ENCODE measurements at regions not wholly inside any gene's neighbourhood (a gene's known extent, or its start where the extent isn't known, plus 50 kb on each side); places are given as distances from the start of the nearest gene placed in this dataset.
"Not testable (repeated sequence)": the region's sequence is repeated elsewhere in the genome, so short reads cannot be mapped to it uniquely, and the experiment has no call there.

DNA sequence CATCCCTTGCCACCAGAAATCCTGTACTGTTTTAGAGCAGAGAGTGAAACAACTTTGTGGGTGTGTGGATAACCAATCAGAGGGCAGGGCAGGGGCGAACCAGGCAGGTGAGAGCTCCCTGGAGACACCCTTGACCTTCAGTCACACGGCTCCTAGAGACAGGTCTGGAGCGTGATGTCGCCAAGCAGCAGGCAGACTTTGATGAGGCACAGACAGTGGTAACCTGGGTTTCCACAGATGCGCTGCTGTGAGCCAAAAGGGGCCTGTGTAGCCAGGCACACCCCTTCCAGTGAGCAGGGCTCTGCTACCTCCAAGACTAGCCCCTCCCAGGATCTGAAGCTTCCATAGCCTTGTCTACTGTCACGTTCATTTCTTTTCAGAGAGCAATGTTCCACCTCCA, 317.8 kb upstream of the ADCY2 start:
- DNase-seq (ENCODE audit: low read depth in 2 of 2, low spot score in 1 of 2), result no peak

DNA sequence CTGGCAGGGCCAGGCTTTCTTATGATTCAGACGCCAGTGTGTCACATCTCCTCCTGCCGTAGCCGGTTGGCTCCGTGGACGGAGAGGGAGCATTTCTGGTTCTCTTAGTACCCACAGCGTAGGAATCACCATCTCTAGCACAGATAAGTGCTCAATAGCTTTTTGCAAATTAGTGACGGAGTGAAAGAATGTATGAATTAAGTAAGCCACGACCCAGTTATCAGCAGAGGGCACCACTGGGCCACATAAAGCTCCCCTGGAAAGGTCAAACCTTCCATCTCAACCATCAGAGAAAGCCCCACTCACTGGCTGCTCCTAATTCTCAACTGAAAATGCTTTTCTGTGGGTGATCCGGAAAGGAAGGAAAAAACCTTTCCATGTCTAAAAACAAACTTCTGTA, 317.0 kb upstream of the ADCY2 start:
- no peak for DNase-seq (ENCODE audit: low read depth in 2 of 2, low spot score in 1 of 2)

DNA sequence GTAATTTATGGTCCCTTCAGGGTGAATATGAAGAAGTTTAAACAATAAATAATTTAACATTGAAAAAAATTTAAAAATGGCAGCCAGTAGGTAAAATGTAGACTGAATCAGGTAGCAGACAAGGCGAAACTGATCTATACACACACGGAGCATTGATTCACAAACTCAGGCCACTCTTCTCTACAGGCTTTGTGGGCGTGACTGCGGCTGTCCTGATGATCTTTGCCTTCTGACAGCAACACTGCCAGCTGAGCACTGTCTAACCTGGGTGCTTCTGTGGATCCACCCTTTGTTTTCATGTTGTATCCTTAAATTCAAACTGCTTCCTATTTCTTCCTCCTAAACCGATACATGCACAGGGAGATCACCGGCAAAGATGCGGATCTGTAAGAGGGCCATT, 315.4 kb upstream of the ADCY2 start:
- no peak for DNase-seq (ENCODE audit: low read depth in 2 of 2, low spot score in 1 of 2)

DNA sequence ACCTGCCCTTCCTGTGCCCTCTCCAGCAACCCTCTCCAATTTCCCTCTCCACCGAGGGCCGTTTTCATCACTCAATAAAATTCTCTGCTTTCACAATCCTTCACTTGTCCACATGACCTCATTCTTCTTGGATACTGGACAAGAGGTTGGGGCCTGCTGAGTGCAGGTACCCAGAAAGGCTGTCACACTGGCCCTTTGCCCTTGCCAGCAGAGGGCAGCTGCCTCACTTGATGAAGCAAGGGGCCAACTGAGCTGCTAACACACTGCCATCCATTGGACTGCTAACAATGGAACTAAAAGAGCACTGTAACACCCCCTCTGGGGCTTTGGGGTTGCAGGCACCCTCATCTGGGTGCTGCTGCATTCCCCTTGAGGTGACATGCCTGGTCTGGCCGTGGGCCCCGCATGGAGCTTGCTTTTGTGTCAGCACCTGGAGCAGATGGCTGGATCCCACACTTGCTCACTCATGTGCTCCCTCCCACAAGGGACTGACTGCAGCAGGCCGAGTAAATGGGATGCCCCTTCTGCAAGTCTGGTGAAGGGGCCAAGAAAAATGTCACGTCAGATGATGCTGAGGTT, 308.1 kb upstream of the ADCY2 start:
- no peak for DNase-seq (ENCODE audit: low read depth in 2 of 2, low spot score in 1 of 2)

DNA sequence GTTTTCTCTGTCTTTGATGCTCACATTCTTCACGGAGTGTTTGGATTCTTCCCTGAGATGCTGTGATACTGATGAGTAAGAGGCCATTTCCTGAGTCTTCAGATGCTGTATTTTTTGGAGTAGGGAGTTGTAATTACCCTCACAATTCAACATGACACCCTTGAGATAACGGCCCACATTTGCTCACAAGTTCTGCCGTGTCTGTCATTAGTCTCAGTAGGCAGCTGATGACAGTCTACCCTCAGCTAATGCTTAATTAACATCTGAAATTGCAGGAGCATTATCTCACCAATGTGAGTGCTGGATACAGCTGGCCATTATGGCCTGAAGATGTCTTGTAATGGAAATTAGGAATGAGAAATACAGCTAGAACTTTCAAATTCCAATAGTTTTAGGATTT, 307.1 kb upstream of the ADCY2 start:
- no peak for DNase-seq (ENCODE audit: low read depth in 2 of 2, low spot score in 1 of 2)

DNA sequence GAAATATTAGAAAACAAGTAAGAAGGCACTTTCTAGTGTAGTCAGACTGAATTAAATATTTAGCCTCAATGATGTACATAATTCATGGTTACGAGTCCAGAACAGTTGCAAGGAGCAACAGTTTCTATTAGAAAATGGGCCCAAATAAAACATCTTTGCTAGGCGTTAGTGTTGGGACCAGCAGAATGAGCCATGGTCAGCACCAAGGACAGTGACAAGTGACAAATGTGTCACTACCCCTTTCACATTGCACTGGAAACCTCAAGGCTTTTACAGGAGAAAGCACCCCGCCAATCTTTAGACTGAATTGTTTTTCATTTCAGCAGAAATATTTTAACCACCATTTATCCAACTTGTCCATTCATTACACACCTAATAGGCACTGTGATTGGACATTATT, 301.3 kb upstream of the ADCY2 start:
- no peak for DNase-seq (ENCODE audit: low read depth in 2 of 2, low spot score in 1 of 2)

DNA sequence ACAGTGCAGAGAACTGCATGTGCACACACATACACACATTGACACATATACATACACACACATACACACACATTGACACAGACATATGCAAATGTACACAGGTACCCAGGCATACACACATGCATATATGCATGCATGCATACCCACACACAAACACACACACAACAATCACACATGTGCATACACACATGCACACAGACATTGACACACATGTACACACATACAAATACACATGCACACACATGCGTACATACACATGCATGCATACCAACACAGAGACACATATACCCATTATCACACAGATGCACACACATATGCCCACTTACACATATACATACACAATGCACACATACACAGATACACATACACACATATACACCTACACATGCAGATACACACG, 299.6 kb upstream of the ADCY2 start:
- DNase-seq (ENCODE audit: low read depth in 2 of 2, low spot score in 1 of 2), result no peak

DNA sequence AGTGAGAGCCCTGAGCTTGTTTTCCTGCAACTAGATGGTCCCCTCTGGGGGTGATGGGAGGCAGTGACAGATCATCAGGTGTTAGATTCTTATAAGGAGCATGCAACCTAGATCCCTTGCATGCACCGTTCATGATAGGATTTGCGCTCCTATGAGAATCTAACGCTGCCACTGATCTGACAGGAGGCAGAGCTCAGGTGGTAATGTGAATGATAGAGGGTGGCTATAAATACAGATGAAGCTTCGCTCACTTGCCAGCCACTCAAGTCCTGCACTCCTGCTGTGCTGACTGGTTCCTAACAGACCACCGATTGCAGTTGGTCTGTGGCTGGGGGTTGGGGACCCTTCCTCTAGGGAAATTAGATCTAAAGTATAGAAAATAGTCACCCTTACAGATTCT, 290.6 kb upstream of the ADCY2 start:
- no peak for DNase-seq (ENCODE audit: low read depth in 2 of 2, low spot score in 1 of 2)

DNA sequence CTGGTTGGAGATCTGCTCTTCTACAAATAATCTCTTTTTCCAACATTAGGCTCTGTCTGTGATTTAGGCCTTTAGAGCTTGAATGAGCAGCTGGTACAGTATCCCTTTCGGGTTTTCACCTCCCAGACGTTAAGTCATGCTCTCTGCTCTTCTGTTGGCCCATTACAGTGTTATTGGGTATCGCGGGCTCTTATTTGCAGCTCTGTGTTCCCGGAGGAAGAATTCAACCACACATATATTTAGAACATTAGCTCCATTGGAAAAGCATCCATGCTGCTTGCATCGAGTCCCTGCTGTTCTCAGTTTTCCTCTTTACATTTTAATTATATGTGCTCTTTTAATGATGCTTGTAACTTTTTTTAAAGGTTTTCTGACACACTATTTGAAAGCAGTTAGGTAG, 278.0 kb upstream of the ADCY2 start:
- no peak for DNase-seq (ENCODE audit: low read depth in 2 of 2, low spot score in 1 of 2)

DNA sequence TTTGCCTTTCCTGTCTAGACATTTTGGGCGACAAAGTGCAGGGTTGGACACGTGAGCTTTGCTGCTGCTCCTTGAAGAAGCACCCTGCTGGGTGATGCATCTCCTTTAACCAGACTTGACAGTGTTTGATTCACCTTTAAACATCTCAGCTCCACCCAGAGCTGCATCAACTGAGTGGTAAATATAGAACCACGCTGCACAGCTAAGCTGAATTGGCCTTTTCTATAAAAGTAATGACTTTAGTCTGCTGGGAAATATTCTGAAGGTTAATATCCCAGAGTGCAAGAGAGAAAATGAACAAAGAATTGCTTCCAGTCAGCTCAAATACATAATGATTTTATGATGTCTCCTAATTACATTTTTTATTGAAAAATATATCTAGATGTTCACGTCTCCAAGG, 264.3 kb upstream of the ADCY2 start:
- no peak for DNase-seq (ENCODE audit: low read depth in 2 of 2, low spot score in 1 of 2)

DNA sequence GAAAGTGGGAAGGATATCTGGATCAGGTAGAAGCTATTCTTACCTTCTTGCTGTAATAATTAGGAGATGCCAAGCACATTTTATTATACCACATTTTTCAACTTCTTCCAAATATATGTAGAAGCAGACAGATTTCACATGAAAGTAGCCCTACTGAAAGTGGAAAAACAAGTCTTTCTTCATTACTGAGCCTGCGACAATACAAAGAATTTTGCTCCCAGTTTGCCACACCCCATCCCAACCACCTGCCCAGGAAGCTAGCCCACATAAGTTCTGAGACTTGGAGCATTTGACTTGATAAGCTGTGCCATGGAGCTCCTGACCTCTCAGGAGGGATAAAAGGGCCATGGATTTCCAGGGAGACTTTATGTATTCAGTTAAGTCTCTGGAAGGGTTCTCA, 249.1 kb upstream of the ADCY2 start:
- DNase-seq (ENCODE audit: low read depth in 2 of 2, low spot score in 1 of 2), result no peak

DNA sequence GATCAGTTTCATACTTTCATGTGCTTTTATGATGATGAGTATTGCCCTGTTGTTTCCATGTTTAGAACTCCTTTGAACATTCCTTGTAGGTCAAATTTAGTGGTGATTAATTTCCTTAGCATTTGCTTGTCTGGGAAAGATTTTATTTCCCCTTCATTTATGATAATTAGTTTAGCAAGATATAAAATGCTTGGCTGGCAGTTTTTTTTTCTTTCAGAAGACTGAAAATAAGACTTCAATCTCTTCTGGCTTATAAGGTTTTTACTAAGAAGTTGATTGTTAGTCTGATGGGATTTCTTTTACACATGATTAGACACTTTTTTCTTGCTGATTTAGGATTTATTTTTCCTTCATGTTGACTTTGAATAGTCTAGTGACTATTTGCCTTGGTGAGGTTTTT, 238.9 kb upstream of the ADCY2 start:
- no peak for DNase-seq (ENCODE audit: low read depth in 2 of 2, low spot score in 1 of 2)

DNA sequence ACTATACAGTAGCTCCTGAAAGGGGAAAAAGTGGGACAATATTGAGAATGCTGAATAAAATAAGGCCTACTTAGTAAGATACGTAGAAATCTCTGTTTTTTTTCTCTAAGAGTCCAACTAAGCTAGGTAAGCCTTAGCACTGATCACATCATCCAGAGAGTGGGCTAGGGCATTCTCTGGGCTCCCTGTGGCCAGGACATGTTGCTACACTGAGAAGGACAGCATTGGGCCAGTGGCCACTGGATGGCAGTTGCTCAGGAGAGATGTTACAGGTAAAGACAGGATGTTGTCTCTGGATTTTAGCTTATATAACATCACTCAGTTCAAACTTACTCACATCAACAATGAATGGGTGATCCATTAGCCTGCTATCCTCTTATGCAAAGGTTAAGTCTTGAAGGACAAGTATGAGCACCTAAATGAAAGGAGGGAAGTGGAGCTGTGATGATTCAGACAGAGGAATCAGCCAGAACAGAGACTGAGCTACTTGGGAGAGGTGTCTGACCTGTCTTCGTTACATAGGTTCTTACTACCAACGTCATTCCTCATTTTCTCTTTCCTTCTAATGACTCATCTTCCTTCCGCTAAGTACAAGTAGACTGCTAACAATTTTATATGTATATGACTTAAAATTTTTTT, 226.6 kb upstream of the ADCY2 start:
- no peak for DNase-seq (ENCODE audit: low read depth in 2 of 2, low spot score in 1 of 2)

DNA sequence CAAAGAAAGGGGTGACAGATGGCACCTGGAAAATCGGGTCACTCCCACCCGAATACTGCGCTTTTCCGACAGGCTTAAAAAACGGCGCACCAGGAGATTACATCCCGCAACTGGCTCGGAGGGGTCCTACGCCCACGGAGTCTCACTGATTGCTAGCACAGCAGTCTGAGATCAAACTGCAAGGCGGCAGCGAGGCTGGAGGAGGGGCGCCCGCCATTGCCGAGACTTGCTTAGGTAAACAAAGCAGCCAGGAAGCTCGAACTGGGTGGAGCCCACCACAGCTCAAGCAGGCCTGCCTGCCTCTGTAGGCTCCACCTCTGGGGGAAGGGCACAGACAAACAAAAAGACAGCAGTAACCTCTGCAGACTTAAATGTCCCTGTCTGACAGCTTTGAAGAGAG, 225.2 kb upstream of the ADCY2 start:
- DNase-seq (ENCODE audit: low read depth in 2 of 2, low spot score in 1 of 2), result not testable (repeated sequence)

DNA sequence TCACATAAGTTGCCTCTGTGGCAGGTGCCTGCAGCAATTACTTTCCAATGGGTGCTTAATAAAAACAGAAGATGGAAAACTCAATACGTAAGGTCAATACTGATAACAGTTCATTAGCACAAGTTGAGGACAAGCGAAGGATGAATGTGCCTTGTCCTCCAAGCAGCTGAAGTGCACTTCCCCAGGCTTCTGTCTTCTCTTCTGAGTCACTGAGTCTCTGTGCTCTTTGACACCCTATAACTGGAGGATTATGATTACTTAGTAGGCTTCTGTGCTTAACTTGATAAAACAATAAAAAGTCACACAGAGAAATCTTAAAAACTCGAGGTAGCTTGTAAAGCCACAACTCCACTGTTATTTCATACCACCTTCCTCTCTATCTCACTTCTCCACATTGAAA, 216.6 kb upstream of the ADCY2 start:
- no peak for DNase-seq (ENCODE audit: low read depth in 2 of 2, low spot score in 1 of 2)

DNA sequence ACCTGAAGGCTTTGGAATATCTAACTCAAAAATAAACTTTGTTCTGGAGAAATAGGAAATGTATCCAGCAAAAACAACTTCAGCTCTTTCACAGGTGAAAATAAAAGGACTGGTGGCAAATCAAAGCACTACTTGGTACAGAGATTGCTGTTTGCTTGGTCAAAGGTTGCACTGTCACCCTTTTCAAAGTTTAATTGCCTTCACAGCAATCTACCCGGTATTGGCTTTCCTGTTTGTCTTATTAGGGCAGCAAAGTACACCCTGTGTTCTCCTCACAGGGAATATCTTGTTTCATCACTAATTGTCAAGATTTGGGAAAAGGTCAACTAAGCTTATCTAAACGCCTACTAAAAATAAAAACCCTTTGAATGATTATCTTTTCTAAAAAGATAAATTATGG, 214.1 kb upstream of the ADCY2 start:
- no peak for DNase-seq (ENCODE audit: low read depth in 2 of 2, low spot score in 1 of 2)

DNA sequence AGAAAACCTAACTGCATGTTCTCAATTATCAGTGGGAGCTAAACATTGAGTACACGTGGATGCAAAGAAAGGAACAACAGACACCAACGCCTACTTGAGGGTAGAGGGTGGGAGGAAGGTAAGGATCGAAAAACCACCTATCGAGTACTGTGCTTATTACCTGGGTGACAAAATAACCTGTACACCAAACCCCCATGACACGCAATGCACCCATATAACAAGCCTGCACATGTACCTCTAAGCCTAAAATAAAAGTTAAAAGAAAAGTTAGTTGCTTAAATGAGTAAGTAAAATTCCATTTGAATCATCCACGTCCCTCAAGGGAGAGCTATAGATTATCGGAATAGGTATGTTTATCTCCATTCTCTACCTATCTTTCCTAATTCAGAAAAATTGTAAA, 210.2 kb upstream of the ADCY2 start:
- DNase-seq (ENCODE audit: low read depth in 2 of 2, low spot score in 1 of 2), result no peak

DNA sequence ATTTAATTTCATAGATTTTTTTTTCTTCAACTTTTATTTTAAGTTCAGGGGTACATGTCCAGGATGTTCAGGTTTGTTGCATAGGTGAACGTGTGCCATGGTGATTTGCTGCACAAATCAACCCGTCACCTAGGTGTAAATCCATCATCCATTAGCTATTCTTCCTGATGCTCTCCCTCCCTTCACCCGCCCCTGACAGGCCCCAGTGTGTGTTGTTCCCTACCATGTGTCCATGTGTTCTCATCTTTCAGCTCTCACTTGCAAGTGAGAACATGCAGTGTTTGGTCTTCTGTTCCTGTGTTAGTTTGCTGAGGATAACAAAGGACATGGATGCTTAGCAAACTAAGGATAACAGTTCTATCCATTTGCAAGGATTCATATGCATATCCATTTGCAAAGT, 209.1 kb upstream of the ADCY2 start:
- DNase-seq (ENCODE audit: low read depth in 2 of 2, low spot score in 1 of 2), result no peak

DNA sequence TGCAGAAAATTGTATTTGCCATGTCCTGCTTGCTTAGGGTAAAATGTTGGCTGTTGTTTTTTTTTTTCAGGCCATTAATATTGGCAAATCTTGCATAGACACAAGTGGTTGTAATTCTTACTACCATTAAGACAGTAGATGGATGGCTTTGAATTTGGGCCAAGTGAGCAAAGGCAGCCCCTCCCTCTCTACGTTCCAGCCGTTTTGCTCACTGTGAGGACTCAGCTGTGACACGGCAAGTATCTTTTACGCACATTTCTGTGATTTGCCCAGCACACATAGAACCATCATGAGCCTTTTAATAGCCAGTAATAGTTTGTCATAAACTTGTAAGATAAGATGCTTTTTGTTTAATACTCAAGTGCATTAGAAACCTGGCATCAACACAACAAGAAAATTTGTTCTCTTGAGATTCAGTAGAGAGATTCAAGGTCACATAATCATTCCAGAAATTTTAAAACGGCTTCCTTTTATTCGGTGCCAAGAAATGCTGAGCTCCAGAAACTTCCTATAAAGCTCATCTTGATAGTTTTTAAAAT, 205.2 kb upstream of the ADCY2 start:
- no peak for DNase-seq (ENCODE audit: low read depth in 2 of 2, low spot score in 1 of 2)

DNA sequence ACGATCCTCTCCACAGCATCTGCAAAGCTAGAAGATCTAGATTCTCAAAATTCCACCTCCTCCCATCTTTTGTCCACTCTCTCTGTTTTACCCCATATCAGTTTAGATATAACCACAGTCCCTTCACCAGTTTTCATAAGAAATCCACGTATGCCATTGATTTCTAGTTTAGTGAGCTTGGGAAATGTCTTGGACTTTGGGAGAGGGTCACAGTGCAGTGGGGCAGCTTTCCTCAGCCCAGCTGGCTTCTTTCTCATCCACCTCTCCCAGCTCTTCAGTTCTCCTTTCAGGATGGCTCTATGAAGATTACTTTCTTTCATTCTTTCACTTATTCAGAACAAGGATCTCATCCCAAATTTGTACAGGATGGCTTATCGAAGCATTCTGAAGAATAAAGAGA, 203.9 kb upstream of the ADCY2 start:
- no peak for DNase-seq (ENCODE audit: low read depth in 2 of 2, low spot score in 1 of 2)

DNA sequence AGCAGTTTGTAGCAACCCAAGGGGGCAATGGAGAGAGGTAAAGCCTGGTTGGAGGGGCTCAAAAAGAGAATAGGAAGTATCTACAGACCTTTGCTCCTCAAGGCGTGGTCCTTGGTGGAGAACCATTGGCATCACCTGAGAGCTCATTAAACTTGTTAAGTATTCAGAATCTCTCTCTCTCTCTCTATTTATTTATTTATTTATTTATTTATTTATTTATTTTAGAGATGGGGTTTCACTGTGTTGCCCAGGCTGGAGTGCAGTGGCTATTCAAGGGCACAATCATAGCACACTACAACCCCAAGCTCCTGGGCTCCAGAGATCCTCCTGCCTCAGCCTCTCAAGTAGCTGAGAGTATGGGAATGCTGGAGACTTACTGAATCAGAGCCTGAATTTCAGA, 193.1 kb upstream of the ADCY2 start:
- no peak for DNase-seq (ENCODE audit: low read depth in 2 of 2, low spot score in 1 of 2)

DNA sequence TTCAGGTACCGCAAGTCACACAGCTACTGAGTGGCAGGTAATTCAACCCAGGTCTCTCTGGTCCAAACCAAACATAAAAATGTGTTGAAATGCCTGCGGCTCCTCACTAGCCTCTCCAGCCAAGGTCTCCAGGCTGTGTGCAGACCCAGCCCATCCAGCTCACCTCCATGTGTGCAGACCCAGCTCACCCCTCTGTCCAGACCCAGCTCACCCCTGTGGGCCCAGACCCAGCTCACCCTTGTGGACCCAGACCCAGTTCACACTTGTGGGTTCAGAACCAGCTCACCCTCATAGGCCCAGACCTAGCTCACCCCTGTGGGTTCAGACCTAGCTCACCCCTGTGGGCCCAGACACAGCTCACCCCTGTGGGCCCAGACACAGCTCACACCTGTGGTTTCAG, 188.0 kb upstream of the ADCY2 start:
- DNase-seq (ENCODE audit: low read depth in 2 of 2, low spot score in 1 of 2), result no peak

DNA sequence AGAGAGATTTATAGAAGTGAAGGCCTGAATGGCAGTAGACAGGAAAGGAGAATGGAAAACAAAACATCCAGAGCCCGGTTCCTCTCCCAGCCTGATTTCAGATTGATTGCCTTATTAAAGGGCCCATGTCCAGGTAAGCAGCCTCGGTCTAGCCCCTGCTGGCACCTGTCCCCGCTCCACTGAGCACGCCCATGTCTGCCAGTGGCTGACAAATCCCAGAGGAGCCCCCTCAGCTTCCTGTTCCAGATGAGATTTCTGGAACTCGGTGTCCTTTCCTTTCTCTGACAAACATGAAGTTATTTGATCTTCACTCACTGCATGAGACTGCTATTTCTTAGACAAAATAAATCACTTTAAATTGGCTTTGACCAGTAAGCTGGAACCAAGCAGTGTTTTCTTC, 187.0 kb upstream of the ADCY2 start:
- DNase-seq (ENCODE audit: low read depth in 2 of 2, low spot score in 1 of 2), result no peak
